Thoracic aorta (tissue), 2 donors: ENCODE measurements at regions not wholly inside any gene's neighbourhood (a gene's known extent, or its start where the extent isn't known, plus 50 kb on each side); places are given as distances from the start of the nearest gene placed in this dataset.
"Not testable (repeated sequence)": the region's sequence is repeated elsewhere in the genome, so short reads cannot be mapped to it uniquely, and the experiment has no call there.

Experiments used
- ATAC-seq: fragments of 150-250 bp; one replicate; pipeline ENCODE4 v1.8.0; 2017; ENCODE audit warnings: low read depth; ENCODE audit not compliant: insufficient number of reproducible peaks, low FRiP score
- DNase-seq: peaks from one replicate; pipeline ENCODE4 v3.0.0-alpha.2; 2020; ENCODE audit warnings: low spot score
- H3K27ac ChIP-seq, 2 donors: fragments of 200-600 bp; sonication (generic); 1 replicate in 1 of 2; 2 replicates in 1 of 2; pipeline ENCODE4 v1.5.1; 2016; ENCODE audit warnings: mild to moderate bottlenecking in 2 of 2, moderate library complexity in 2 of 2
- H3K27me3 ChIP-seq: fragments of 200-600 bp; sonication (generic); replicated peaks from 2 replicates; pipeline ENCODE4 v1.6.0; 2016; ENCODE audit warnings: mild to moderate bottlenecking; ENCODE audit not compliant: insufficient read depth
- H3K36me3 ChIP-seq: fragments of 200-600 bp; sonication (generic); one replicate; pipeline ENCODE4 v1.5.1; 2016
- H3K4me1 ChIP-seq, 2 donors: fragments of 200-600 bp; sonication (generic); 1 replicate in 1 of 2; 2 replicates in 1 of 2; pipeline versions ENCODE4 v1.5.1 to v1.6.0; 2016; ENCODE audit warnings: low read depth in 2 of 2, mild to moderate bottlenecking in 1 of 2; ENCODE audit not compliant: control insufficient read depth in 1 of 2
- H3K4me3 ChIP-seq: fragments of 200-600 bp; sonication (generic); 2 replicates; pipeline ENCODE4 v1.5.1; 2016; ENCODE audit warnings: mild to moderate bottlenecking
- H3K9me3 ChIP-seq: fragments of 200-600 bp; sonication (generic); 2 replicates; pipeline ENCODE4 v1.5.1; 2016
- TF ChIP-seq, protein P1 (sequence below): fragments of 200-600 bp; sonication (generic); IDR thresholded peaks from one replicate; pipeline ENCODE4 v1.5.1; 2019; ENCODE audit warnings: antibody characterized with exemption

- no peak overlapping the region for H3K4me3 ChIP-seq
- ATAC-seq (no peak), DNase-seq (no peak)
- H3K9me3 ChIP-seq: no peaks in the 10 kb centered on the region
- H3K27me3 ChIP-seq: no peaks in the 10 kb centered on the region
- TF ChIP-seq, protein P1, sequence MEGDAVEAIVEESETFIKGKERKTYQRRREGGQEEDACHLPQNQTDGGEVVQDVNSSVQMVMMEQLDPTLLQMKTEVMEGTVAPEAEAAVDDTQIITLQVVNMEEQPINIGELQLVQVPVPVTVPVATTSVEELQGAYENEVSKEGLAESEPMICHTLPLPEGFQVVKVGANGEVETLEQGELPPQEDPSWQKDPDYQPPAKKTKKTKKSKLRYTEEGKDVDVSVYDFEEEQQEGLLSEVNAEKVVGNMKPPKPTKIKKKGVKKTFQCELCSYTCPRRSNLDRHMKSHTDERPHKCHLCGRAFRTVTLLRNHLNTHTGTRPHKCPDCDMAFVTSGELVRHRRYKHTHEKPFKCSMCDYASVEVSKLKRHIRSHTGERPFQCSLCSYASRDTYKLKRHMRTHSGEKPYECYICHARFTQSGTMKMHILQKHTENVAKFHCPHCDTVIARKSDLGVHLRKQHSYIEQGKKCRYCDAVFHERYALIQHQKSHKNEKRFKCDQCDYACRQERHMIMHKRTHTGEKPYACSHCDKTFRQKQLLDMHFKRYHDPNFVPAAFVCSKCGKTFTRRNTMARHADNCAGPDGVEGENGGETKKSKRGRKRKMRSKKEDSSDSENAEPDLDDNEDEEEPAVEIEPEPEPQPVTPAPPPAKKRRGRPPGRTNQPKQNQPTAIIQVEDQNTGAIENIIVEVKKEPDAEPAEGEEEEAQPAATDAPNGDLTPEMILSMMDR: no peak
- no peak overlapping the region for H3K27ac ChIP-seq
- H3K4me1 ChIP-seq: no peaks in the 10 kb centered on the region
- H3K36me3 ChIP-seq: no peaks in the 10 kb centered on the region
Observed at GRCh38 chr11:122597511-122597910, 58.0 kb upstream of the UBASH3B start.

DNA sequence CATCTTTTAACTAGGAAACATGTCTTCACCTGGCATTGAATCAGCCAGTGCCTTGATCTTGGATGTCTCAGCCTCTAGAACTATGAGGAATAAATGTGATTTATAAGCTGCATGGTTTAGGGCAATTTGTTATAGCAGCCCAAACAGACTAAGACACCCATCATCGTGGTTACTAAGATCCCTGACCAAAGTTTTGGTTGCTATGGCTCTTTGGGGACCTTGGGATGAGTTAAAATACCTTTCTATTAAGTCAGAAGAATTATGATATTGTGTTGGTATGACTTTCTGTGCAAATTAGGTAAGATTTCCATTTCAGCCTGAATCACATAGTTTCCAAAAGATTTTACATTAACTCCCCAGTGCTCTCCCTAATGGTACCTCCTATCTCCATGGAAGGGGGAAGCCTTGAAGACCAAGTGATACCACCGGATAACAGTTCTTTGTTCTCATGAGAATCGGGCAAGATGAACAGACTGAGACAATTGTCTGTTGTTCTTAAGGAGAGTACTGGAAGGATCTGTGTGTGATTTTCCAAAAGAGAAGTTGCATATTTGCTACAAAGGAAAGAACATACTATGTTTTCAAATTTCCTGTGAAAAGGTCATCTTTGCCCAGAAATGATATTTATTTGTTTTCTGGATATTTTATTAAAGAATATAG, 60.4 kb upstream of the UBASH3B start:
- H3K36me3 ChIP-seq: no peaks in the 10 kb centered on the region
- no peaks in the 10 kb centered on the region for H3K27me3 ChIP-seq
- H3K4me1 ChIP-seq: no peaks in the 10 kb centered on the region
- no peak overlapping the region for H3K27ac ChIP-seq
- H3K9me3 ChIP-seq: no peaks in the 10 kb centered on the region
- DNase-seq: no peak
- TF ChIP-seq, protein P1: no peak
- no peak for ATAC-seq
- no peak overlapping the region for H3K4me3 ChIP-seq

GRCh38 chr11:122593473-122594420, 61.8 kb upstream of the UBASH3B start:
- Histone ChIP-seq H3K27me3 (no peaks in the 10 kb centered on the region), H3K27ac (no peak overlapping the region), H3K36me3 (no peaks in the 10 kb centered on the region), H3K9me3 (no peaks in the 10 kb centered on the region), H3K4me1 (no peaks in the 10 kb centered on the region), H3K4me3 (no peak overlapping the region)
- TF ChIP-seq, protein P1: no peak
- no peak for DNase-seq
- ATAC-seq: no peak

- H3K27me3 ChIP-seq: no peaks in the 10 kb centered on the region
- DNase-seq (no peak), ATAC-seq (no peak)
- no peak overlapping the region for H3K27ac ChIP-seq
- no peaks in the 10 kb centered on the region for H3K9me3 ChIP-seq
- no peak overlapping the region for H3K4me3 ChIP-seq
- TF ChIP-seq, protein P1: no peak
- H3K4me1 ChIP-seq: no peaks in the 10 kb centered on the region
- H3K36me3 ChIP-seq: no peaks in the 10 kb centered on the region
Observed at GRCh38 chr11:122592641-122593040, 62.9 kb upstream of the UBASH3B start.

DNA sequence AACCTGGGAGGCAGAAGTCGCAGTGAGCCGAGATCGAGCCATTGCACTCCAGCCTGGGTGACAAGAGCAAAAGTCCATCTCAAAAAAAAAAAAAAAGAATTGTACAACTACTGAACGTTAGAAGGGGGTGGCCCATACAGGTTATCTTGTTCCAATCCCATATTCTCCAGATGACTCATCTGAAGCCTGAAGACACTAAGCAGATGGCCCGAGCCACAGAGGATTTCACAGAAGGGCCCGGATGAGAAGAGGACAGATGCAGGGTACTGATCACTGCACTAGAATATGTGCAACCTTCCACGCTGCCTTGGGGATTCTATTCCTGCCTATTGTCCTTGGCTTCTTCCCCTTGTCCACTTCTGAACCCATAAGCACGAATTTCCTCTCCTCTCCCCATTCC, 70.9 kb upstream of the UBASH3B start:
- Histone ChIP-seq H3K4me3 (no peak overlapping the region), H3K36me3 (no peaks in the 10 kb centered on the region), H3K9me3 (no peaks in the 10 kb centered on the region), H3K27ac (no peak overlapping the region), H3K4me1 (peaks cover 0 to 6% of the 10 kb centered on the region in 2 donors), H3K27me3 (no peaks in the 10 kb centered on the region)
- no peak for DNase-seq
- ATAC-seq: no peak
- TF ChIP-seq, protein P1: no peak

GRCh38 chr11:122580071-122580470, 75.5 kb upstream of the UBASH3B start:
- not testable (repeated sequence) for H3K36me3 ChIP-seq, H3K4me1 ChIP-seq, H3K4me3 ChIP-seq, H3K27ac ChIP-seq, H3K9me3 ChIP-seq, ATAC-seq, DNase-seq, H3K27me3 ChIP-seq
